ENCODE measurements at regions not wholly inside any gene's neighbourhood (a gene's known extent, or its start where the extent isn't known, plus 50 kb on each side); places are given as distances from the start of the nearest gene placed in this dataset.

DNA sequence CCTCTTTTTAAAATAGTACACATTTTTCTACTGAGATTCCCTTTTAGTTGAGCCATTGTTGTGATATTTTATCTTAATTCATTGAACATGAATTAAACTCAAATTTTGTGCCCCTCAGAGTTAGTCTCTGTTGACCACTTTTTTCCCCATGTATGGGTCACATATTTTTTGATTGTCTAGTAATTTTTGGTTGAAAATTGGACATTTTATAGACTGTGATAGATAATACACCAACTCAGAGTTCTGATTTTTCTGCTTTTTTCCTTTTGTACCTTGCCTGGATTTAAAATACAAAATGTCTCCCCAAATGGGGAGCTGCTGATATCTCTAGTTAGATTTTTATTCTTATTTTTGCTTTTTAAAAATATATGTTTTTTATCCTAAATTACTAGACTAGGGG, 291.8 kb upstream of the CITED2 start:
- no peak overlapping the region for H3K27ac Mint-ChIP-seq (ENCODE audit: unreplicated experiment)
- no peaks in the 10 kb centered on the region for H3K27me3 Mint-ChIP-seq (ENCODE audit: insufficient read depth, unreplicated experiment)
- no peak overlapping the region for H3K4me3 ChIP-seq (ENCODE audit: low read depth, low read length)
- DNase-seq, result no peak
- ChIA-PET POLR2A (no interaction called here), CTCF (no interaction called here)
- H3K4me3 Mint-ChIP-seq (ENCODE audit: unreplicated experiment), result no peak overlapping the region
- H3K36me3 ChIP-seq (ENCODE audit: control insufficient read depth, insufficient read depth, low read length), result no peaks in the 10 kb centered on the region
- no peaks in the 10 kb centered on the region for H3K9me3 Mint-ChIP-seq (ENCODE audit: unreplicated experiment)
- intact Hi-C loops (cut with micrococcal nuclease; ENCODE audit: unreplicated experiment), result no loop called here
- H3K4me1 ChIP-seq, result no peaks in the 10 kb centered on the region
- no peaks in the 10 kb centered on the region for H3K4me1 Mint-ChIP-seq (ENCODE audit: low read depth, unreplicated experiment)
- no peaks in the 10 kb centered on the region for H3K27me3 ChIP-seq (replicated peaks; ENCODE audit: control insufficient read depth, insufficient read depth, low read length)
- no TSS peak for BruUV-seq (replicated peaks)
- H3K36me3 Mint-ChIP-seq (ENCODE audit: insufficient read depth, unreplicated experiment), result no peaks in the 10 kb centered on the region
- TF ChIP-seq, protein P1, sequence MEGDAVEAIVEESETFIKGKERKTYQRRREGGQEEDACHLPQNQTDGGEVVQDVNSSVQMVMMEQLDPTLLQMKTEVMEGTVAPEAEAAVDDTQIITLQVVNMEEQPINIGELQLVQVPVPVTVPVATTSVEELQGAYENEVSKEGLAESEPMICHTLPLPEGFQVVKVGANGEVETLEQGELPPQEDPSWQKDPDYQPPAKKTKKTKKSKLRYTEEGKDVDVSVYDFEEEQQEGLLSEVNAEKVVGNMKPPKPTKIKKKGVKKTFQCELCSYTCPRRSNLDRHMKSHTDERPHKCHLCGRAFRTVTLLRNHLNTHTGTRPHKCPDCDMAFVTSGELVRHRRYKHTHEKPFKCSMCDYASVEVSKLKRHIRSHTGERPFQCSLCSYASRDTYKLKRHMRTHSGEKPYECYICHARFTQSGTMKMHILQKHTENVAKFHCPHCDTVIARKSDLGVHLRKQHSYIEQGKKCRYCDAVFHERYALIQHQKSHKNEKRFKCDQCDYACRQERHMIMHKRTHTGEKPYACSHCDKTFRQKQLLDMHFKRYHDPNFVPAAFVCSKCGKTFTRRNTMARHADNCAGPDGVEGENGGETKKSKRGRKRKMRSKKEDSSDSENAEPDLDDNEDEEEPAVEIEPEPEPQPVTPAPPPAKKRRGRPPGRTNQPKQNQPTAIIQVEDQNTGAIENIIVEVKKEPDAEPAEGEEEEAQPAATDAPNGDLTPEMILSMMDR (IDR thresholded peaks at IDR 0.05; ENCODE audit: insufficient read depth in 1 of 2, low read depth in 1 of 2, low read length in 1 of 2, severe bottlenecking in 1 of 2, unreplicated experiment in 1 of 2), result no peak
- H3K9me3 ChIP-seq, result peaks cover 5% of the 10 kb centered on the region; the same call in 1 of the 2 replicates

DNA sequence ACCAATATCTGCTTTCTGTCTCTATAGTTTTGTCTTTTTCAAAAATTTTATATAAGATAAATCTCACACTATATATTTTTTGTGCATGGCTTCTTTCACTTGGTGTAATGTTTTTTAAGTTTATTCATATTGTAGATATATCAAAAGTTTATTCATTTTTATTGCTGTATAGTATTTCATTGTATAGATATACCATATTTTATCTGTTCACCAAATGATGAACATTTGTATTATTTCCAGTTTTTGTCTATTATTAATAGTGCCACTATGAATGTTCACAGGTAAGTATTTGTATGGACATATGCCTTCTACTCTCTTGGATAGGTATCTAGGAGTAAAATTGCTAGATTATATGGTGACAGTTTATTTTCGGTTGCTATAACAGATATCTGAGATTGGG, 289.5 kb upstream of the CITED2 start:
- H3K36me3 Mint-ChIP-seq (ENCODE audit: insufficient read depth, unreplicated experiment), result no peaks in the 10 kb centered on the region
- CTCF ChIA-PET, result no interaction called here

DNA sequence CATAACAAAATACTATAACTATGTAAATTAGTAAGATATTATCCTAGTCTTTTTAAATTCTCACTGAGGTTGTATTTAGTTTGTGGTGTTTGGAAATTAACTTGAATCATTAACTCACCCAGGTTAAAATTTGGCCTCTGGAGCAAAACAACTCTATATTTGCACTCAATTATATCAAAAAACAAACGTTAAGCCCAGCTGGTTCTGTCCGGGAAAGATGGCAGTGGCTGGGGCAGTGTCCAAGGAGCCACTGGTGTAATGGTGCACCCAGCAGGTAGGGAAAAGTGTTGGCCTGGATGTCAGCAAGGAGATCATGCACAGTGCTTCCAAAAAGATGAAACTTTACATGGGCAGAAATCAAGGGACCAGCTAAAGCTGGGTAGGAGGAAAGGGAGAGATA, 285.3 kb upstream of the CITED2 start:
- Histone ChIP-seq H3K36me3 (ENCODE audit: control insufficient read depth, insufficient read depth, low read length) (no peaks in the 10 kb centered on the region), H3K4me3 (ENCODE audit: low read depth, low read length) (no peak overlapping the region), H3K27me3 (replicated peaks; ENCODE audit: control insufficient read depth, insufficient read depth, low read length) (no peaks in the 10 kb centered on the region), H3K4me1 (peaks cover 32% of the 10 kb centered on the region), H3K9me3 (peaks cover 5% of the 10 kb centered on the region; the same call in 1 of the 2 replicates)
- Mint-ChIP-seq H3K4me1 (ENCODE audit: low read depth, unreplicated experiment) (peaks cover 23% of the 10 kb centered on the region), H3K9me3 (ENCODE audit: unreplicated experiment) (no peaks in the 10 kb centered on the region), H3K27ac (ENCODE audit: unreplicated experiment) (no peak overlapping the region), H3K36me3 (ENCODE audit: insufficient read depth, unreplicated experiment) (no peaks in the 10 kb centered on the region), H3K4me3 (ENCODE audit: unreplicated experiment) (no peak overlapping the region), H3K27me3 (ENCODE audit: insufficient read depth, unreplicated experiment) (no peaks in the 10 kb centered on the region)
- ChIA-PET CTCF (no interaction called here), POLR2A (no interaction called here)
- TF ChIP-seq, protein P1 (IDR thresholded peaks at IDR 0.05; ENCODE audit: insufficient read depth in 1 of 2, low read depth in 1 of 2, low read length in 1 of 2, severe bottlenecking in 1 of 2, unreplicated experiment in 1 of 2), result no peak
- intact Hi-C loops (cut with micrococcal nuclease; ENCODE audit: unreplicated experiment), result loop anchor here (5.0 kb wide), 3 partner anchors 103 to 338 kb away; no protein-coding TSS in a partner anchor
- BruUV-seq (replicated peaks), result no TSS peak
- no peak for DNase-seq

More for the DNA sequence above, 289.5 kb upstream of the CITED2 start:
- TF ChIP-seq, protein P1 (IDR thresholded peaks at IDR 0.05; ENCODE audit: insufficient read depth in 1 of 2, low read depth in 1 of 2, low read length in 1 of 2, severe bottlenecking in 1 of 2, unreplicated experiment in 1 of 2), result no peak
- H3K27me3 Mint-ChIP-seq (ENCODE audit: insufficient read depth, unreplicated experiment), result no peaks in the 10 kb centered on the region
- no peak for DNase-seq
- H3K27ac Mint-ChIP-seq (ENCODE audit: unreplicated experiment), result no peak overlapping the region
- peaks cover 5% of the 10 kb centered on the region; the same call in 1 of the 2 replicates for H3K9me3 ChIP-seq
- peaks cover 6% of the 10 kb centered on the region for H3K4me1 Mint-ChIP-seq (ENCODE audit: low read depth, unreplicated experiment)
- H3K4me1 ChIP-seq, result peaks cover 7% of the 10 kb centered on the region; the same call in 1 of the 2 replicates
- no TSS peak for BruUV-seq (replicated peaks)
- intact Hi-C loops (cut with micrococcal nuclease; ENCODE audit: unreplicated experiment), result no loop called here
- H3K36me3 ChIP-seq (ENCODE audit: control insufficient read depth, insufficient read depth, low read length), result no peaks in the 10 kb centered on the region
- H3K27me3 ChIP-seq (replicated peaks; ENCODE audit: control insufficient read depth, insufficient read depth, low read length), result no peaks in the 10 kb centered on the region
- no peak overlapping the region for H3K4me3 ChIP-seq (ENCODE audit: low read depth, low read length)
- POLR2A ChIA-PET, result no interaction called here
- no peak overlapping the region for H3K4me3 Mint-ChIP-seq (ENCODE audit: unreplicated experiment)
- no peaks in the 10 kb centered on the region for H3K9me3 Mint-ChIP-seq (ENCODE audit: unreplicated experiment)
